SIG-M5 treated with dmso at 0.1 percent for 504 hours (cell line): ENCODE measurements at regions not wholly inside any gene's neighbourhood (a gene's known extent, or its start where the extent isn't known, plus 50 kb on each side); places are given as distances from the start of the nearest gene placed in this dataset.

Experiments used
- DNase-seq: peaks from one replicate; lab custom pipeline; 2025; ENCODE audit not compliant: unreplicated experiment; lab: John Stamatoyannopoulos, UW

DNA sequence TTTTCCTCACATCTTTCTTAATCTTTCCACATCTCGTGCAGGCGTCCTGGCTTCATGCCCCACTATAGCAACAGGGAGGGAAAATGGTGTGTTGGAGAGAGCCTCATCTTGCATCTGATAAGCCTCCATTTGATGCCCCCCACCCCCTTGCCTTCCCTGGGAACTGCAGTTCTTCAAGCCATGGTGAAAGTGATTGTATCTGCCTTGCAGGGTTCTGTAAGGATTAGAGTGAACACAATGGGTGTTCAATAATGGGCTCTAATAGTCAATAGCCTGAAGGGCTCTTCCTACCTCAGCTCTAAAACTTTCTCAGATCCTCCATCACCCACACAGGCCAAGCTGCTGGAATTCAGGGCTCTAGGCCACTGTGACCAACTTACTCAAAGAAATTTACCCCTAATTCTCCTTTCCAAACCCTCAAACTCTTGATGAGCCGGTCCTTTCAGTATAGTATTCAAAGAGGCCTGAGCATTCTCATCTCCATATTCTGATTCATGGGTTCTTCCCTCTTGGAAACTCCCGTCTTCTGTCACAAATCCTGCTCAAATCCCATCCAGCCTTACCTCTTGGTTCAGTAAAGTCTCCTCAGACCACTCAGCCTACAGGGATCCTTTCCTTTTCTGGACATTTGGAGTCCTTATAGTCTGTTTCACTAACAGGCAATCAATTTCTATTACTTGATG lies 128.3 kb upstream of the TRIM2 start:
- no peak for DNase-seq

DNA sequence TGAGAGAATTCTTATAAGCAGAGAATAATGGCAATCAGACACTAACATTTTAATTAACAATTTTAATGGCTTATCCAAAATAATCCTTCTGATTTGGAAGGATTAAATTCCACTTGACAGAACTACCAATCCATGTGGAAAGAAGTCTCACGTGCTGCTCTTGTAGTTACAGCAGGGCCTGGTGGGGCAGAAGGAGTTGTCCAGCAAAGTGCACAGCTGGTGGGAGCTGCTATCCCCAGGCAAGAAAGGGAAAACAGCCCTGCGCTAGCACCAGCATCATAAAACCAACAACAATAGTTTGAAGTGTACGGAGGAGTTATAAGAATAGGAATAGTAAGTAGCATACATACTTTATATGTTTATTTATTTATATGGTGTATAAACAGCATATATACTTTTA lies 127.4 kb upstream of the TRIM2 start:
- no peak for DNase-seq

DNA sequence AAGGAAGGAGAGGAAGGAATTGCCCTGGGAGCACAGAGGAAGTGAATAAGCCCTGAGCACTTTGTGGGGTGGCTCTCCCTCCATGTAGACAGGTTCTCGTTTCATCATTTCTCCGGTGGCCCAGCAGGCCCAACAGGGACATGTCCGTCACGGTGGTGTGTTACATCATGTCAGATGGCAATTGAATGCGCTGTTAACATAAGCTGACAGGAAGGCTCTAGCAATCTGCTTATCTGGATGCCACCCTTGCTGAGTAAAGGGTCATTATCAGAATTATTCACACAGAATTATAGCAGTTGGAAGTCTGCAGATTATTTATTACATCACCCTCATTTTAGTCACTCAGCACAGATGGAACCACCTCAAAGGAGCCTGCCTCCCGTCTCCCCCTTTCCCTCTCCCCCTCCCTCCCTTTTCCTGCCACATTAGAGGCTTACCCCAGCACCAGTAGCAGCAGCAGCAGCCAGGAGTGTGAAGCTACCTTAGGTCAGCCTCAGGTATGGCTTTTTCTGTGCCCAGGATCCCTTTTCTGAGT lies 124.3 kb upstream of the TRIM2 start:
- no peak for DNase-seq

DNA sequence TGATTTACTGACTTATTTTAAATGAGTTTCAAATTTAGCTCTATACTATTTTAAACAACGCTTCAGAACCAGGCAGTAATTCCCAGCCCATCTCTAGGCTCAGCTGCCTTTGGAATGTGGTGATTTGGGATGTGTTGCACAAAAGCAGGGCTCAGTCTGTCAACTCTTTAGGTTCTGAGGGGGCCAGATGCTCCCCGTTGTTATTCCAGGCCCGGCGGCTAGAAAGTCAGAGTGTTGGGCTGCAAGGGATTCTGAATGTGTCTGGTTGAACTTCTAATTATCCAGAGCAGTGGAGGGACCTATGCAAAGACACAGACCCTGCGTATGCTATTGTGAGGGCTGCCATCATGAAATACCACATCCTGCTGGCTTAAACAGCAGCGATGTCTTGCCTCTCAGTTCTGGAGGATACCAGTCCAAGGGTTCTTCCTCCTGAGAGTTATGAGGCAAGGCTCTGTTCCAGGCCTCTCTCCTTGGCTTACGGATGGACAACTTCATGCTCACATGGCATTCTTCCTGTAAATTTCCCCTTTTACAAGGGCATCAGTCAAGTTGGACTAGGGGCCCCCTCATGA lies 123.2 kb upstream of the TRIM2 start:
- DNase-seq = no peak

DNA sequence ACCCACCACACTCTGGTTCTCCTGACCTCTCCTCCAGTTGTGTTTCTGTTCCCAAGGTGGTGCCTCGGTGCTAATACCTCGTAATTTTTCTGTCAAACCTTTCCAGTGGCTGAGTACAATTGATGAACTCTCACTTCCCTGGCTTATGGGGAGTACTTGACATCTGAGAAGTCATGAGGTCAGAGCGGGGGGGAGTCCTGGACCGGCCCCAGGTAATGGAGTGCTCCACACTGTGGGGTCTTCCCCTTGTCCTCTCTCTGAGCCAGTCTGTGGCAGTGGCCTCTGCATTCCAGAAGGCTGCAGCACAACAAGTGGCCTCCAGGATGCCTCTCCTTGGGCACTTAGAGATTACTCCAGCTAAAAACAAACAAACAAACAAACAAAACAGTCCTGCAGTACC lies 122.5 kb upstream of the TRIM2 start:
- no peak for DNase-seq

DNA sequence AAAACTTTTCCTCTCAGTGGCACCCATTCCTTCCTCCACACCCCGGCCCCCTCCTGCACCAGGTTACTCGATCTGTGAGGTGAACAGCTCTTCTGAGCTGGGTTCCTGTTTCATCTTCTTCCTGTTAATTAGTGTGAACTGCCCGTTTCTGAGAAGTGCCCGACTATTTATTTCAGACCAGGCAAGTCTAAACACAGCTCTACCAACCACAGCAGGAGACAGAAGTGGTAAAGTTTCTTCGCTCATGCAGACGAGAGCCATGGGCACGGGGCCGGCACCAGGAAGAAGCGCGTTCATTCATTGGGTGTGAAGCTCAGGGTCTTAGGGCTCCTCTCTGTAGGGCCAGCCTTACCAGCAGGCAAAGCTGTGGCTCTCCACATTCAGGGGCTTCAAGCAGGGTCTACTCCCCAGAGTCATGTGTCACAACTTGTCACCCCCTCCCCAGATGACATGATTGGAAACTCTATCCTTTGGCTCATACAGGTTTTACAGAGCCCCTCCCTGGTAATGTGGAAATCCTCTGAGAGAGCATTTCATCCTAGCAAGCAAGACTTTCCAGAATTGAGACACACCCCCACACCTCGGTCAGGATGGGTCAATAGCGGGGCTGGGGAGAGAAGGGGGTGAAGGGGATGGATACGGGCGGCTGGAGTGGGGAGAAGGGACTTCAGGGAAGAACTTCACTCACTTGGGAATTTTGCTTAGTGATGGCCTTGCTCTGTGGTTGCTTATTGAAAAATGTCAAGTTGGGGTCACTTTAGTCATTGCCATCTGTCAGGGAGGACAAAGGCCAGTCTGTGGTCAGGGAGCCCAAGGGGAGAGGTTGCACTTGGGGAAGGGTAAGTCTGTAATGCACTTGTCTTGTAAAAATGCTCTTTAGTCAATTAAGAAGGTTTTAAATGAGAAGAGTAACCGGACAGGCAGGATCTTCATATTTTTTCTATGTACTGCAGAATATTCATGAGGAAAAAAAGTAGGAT lies 121.6 kb upstream of the TRIM2 start:
- no peak for DNase-seq

DNA sequence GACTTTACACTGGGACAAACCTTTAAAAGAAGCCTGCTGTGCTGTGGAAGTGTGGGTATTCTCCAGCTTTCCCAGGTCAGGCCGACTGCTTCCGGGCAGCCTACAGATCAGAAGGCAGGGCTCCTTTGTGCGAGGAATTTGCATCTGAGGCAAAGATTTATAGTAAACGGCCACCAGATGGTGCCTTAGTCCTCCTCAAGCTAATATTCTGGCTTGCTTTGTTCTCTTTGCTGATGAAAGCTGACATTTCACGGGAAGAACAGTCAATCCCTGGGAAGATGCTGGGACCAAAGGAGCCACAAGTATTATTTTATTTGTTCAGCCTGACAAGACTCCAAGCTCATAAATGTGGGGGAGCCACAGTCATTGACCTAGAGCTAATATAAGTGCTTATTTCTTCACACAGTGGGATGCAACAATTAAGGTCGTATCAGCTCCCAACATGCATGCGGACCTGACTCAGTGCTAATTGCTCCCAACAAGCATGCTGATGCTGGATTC lies 120.7 kb upstream of the TRIM2 start:
- peak; percentile 76 for DNase-seq

DNA sequence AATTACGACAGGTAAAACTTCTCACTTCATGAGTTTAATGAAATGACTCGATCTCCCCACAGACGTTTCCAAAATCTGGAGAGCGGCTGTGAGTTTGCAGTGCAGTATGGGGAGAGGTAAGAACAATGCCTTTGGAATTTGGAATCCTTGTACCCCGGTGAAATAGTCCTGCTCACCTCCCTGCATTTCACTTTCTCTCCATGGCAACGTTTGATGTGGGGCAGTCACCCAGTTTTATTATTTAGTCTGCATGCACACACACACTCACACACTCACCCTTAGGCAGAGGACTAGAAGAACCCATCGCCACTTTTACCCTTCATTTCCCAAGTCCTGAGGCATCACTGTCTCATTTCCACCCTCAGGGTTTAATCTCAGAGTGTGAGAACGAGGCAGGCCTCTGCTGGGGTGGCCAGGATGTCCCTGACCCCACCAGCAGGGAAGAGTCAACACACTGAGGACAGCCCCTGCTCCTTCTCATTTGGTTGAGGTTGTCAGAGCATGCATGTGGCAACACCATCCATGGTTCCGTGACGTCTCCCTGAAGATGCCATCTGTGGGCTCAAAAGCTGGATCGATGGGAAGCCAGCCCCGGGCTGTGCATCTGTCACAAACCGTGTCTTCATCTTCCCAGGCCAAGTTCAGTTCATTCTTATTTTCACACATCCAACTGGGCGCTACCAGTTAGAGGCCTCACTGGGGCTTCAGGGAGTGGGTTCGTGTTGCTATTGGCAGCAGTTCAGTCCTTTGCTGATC lies 119.8 kb upstream of the TRIM2 start:
- DNase-seq = no peak

DNA sequence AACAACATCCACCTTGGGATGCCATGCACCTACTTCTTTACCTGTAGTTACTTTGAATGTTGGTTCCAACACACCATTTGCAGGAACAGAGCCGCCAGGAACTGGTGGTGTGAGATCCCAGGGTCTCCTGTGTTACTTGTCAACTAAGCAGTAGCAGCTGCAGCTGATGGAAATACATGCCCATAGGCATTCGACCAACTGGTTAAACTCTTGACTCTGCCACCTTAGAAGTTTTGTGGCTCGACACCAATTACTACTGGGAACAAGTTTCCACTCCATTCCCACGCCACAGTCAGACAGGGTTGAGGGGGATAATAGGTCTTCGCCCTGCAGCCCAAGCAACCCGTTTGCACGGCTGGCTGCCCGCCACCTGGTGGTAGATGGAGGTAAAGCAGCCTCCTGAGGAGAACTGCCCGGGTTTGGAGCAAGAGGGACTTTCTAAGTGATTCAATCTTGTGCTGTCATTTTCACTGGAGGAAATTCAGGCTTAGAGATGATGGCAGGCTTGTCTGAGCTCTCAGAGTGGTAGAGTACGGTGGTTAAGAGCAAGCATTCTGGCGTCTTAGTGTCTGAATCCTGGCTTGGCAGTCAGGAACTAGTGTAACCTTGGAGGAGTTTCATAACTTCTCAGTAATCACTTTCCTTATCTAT lies 119.1 kb upstream of the TRIM2 start:
- peak; percentile 46 for DNase-seq

DNA sequence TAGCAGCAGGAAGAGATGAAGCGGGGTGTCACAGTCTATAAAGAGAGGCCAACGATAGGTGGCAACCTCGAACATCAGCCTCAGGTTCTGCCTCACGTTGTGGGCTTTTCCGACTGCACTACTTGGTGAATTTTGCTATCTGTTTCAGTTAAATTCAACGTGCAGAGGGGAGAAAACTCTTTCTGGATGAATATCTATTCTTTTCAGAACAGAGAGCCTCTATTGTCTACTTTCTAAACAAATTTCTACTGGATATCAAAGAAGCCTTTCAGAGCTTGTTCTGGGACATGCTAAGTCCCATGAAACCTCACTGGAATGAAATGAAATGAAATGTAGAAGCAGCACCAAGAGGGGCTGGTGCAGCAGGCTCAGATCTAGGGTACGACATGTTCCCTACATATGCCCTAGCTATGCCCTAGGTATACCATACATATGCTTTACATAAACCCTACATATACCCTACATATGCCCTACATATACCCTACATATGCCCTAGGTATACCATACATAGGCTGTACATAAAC lies 116.5 kb upstream of the TRIM2 start:
- no peak for DNase-seq

DNA sequence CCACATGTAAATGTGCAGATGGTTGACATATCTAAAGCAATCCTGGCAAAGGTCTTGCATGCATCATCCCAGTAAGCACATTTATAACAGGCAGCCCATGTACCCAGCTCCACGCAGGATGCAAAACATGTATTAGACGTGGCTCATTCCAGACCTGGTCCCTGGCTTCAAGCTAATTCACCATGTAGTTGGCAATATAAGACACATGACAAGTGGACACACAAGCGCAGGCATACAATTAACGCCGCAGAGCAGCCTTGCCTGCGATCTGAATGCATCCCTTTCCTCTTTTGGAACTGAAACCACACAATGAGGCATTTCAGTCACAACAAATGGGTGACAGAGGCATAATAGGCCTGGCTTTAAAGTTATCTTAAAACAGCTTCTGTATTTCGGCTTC lies 114.5 kb upstream of the TRIM2 start:
- DNase-seq = no peak

DNA sequence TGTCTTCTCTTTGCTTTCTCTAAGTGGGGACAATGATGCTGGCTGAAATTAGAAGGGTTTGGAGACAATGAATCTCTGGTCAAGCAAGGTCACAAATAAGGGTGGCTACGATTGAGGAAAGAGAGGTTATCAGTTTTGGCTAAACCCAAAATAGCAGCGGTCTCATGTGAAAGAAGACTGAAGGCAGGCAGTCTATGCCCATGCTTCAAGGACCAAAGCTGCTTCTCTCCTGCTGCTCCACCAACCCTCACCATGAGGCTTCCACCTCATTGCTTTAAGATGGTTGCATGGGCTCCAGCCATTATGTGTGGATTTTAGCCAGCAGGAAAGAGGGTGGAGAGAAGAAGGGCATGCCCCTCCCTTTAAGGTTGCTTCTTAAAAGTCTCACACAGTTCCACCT lies 114.1 kb upstream of the TRIM2 start:
- no peak for DNase-seq

DNA sequence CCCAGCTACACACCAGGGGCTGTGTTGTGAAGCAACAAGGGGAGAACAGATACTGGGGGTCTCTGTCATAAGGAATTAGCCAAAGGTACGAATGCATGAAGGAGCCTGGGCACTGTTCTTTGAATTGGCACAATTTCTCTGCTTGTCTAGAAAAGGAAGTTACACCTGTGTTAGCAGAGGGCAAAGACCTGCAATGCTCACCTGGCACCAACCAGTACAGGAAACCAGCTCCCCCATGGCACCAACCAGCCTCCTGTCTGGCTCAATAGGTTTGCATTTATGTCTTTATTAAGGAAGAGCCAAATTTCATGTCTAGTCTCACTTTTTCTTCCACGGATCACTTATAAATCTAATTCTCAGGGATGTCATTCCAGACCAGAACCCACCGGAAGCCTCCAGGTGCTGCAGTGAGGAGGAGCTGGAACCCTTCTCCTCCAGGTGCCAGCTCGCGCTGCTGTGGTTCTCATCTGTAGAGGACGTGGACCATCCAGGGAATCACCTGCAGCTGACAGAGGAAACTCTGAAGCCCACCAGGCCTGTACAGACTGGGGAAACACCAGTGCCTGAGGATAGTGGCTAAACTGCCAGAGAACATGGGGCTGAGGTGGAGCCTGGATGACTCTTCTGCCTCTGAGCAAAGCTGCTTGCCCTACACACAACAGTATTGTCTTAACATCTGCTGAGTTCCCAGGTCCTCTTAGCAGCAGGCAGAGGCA lies 113.4 kb upstream of the TRIM2 start:
- no peak for DNase-seq

DNA sequence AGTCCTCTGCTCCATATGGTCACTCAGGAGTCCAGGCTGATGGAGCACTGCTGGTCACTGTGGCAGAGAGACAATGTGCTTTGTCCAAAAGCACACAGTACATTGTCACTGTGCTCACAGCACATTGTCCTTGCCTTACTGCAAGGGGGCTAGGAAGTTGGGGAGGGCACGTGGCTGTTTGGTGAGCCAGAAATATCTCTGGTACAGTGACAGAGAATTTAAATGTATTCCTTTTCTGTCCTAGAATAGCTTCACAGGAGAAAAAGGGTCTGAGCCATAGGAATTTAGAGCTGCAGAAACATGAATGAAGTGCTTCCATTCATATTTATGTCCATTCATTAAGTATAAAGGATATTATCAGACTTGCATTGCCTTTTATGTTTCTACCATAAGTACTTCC lies 110.8 kb upstream of the TRIM2 start:
- no peak for DNase-seq

DNA sequence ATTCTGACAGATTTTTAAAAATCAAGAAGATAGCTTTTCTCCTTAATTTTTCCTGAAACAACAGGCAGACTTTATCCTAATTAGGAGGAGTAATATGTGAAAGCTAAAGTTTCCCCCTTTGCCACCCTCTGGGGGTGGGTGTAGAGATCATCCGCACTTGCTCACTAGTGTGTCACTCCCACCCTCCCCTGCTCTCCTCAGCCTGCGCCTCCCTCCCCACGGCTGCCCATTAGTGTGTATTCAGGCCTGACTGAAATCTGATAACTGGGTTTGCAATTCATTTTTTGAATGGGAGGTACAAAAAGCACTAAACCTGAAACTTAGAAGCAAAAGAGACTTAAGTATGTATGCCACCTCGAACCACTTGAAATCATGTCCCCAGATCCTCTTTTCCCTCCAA lies 110.4 kb upstream of the TRIM2 start:
- no peak for DNase-seq

DNA sequence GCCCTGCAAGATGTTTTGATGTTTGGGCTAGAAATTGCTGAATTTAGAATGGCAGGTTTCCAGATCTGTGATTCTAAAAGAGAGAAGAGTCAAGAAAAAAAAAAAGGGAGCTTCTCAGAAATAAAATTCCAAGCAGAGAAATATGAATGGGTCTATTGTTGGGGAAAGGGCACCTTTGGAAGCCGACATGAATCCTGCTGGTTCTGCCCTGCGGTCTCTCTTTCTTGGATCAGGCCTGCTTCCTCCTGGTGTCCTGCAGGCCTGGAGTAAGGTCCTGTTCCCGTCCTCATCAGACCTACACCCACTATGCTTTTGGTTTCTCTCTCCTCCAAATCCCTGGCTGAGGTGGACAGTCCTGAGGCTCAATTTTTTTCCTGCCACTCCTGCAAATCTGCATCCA lies 109.8 kb upstream of the TRIM2 start:
- DNase-seq = no peak

DNA sequence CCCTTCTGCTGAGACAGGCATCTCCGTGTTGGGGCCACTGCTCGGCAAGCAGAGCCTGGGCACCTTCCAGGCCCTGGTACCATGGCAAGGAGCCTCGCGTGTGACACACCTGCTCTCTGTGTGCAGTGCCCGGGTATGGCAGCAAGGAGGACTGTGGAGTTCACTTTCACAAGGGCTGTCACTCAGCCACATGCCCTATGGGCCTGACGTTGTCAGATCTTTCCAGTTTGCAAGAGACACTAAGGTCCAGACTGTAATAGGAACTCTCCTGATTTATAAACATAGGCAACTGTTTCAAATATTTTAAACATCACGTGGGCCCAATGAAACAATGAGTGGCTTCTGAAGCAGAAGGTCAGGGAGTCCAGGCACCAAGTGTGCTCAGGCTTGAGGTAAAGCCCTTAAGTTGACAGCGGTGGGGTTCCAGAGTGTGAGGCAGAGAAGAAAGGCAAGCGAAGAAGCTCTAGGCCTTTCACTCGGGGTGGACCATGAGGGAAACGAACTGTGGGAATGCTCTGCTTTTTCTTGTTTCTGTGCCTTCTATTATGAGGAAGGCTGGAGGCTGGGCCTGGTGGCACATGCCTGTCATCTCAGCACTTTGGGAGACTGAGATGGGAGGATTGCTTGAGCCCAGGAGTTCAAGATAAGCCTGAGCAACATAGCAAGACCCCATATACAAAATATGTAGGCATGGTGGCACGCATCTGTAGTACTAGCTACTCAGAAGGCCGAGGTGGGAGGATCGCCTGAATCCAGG lies 108.6 kb upstream of the TRIM2 start:
- DNase-seq = peak; percentile 8

DNA sequence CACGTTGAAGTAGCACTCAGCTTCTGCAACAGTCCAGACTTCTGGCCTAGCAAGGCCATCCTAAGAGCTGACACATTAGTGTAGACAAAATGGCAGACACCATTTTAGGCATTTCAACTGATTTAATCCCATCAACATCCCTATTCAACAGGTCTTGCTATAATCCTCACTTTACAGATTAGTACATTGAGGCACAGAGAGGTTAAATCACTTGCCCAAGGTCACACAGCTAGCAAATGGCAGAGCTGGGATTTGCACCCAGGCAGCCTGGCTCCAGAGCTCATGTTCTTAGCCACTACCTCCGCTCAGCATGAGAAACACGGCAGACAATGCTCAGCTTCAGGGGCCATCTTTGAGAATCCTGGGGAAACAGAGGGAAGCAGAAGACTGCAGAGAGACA lies 107.9 kb upstream of the TRIM2 start:
- DNase-seq = no peak

DNA sequence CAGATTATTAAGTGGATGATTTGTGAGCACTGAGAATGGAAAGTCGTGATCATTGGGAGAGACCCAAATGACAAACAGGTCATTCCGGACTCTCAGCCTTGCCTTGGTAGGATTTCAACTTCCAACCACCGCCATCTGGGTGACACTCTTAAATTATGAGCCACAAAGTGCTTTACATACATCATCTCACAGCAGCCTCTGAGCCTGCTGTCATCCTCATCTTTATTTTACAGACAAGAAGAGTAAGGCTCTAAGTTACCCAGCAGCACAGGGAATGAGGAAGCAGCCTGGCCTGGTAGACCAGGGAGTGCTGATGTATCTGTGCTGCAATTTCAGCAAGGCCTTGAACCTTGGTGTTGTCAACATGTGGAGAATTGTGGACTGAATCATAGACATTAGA lies 105.8 kb upstream of the TRIM2 start:
- DNase-seq = no peak
